Parathyroid adenoma (tissue), 2 donors: ENCODE measurements at regions not wholly inside any gene's neighbourhood (a gene's known extent, or its start where the extent isn't known, plus 50 kb on each side); places are given as distances from the start of the nearest gene placed in this dataset.
"Not testable (repeated sequence)": the region's sequence is repeated elsewhere in the genome, so short reads cannot be mapped to it uniquely, and the experiment has no call there.

Experiments
- H2AFZ ChIP-seq: fragments of 300-600 bp; sonication (generic); one replicate; pipeline ENCODE4 v1.7.0; 2017; ENCODE audit warnings: antibody characterized with exemption, mild to moderate bottlenecking
- H3K27ac ChIP-seq: fragments of 300-600 bp; sonication (generic); one replicate; pipeline ENCODE4 v1.7.0; 2017
- H3K27me3 ChIP-seq: fragments of 300-600 bp; sonication (generic); one replicate; pipeline ENCODE4 v1.7.0; 2017; ENCODE audit warnings: low read length; ENCODE audit not compliant: control insufficient read depth, insufficient read depth
- H3K36me3 ChIP-seq: fragments of 300-600 bp; sonication (generic); one replicate; pipeline ENCODE4 v1.7.0; 2017; ENCODE audit warnings: low read length; ENCODE audit not compliant: control insufficient read depth, insufficient read depth
- H3K4me1 ChIP-seq: fragments of 300-600 bp; sonication (generic); one replicate; pipeline ENCODE4 v1.7.0; 2017; ENCODE audit warnings: control low read depth
- H3K4me2 ChIP-seq: fragments of 300-600 bp; sonication (generic); one replicate; pipeline ENCODE4 v1.7.0; 2017; ENCODE audit warnings: low read length
- H3K4me3 ChIP-seq: fragments of 300-600 bp; sonication (generic); one replicate; pipeline ENCODE4 v1.7.0; 2017; ENCODE audit warnings: low read depth, low read length
- H3K79me2 ChIP-seq: fragments of 300-600 bp; sonication (generic); one replicate; pipeline ENCODE4 v1.7.0; 2017; ENCODE audit warnings: control low read depth
- H3K9ac ChIP-seq: fragments of 300-600 bp; sonication (generic); one replicate; pipeline ENCODE4 v1.7.0; 2017; ENCODE audit warnings: mild to moderate bottlenecking
- H3K9me3 ChIP-seq: fragments of 300-600 bp; sonication (generic); one replicate; pipeline ENCODE4 v1.7.0; 2017; ENCODE audit warnings: low read length; ENCODE audit not compliant: control insufficient read depth
- CTCF ChIP-seq: fragments of 300-600 bp; sonication (generic); IDR thresholded peaks from one replicate; pipeline ENCODE4 v1.7.0; 2017; ENCODE audit warnings: antibody characterized with exemption, mild to moderate bottlenecking
- donor health status: primary hyperparathyroidism.

- H3K4me1 ChIP-seq, H2AFZ ChIP-seq, H3K27me3 ChIP-seq, H3K9ac ChIP-seq, H3K79me2 ChIP-seq, H3K9me3 ChIP-seq, H3K4me2 ChIP-seq, H3K4me3 ChIP-seq, H3K36me3 ChIP-seq, H3K27ac ChIP-seq: not testable (repeated sequence)
Measured at GRCh38 chr18:976393-977128, 71.9 kb downstream of the ADCYAP1 start.

GRCh38 chr18:977327-977726 is 72.7 kb downstream of the ADCYAP1 start:
- not testable (repeated sequence) for H3K4me3 ChIP-seq, H3K4me2 ChIP-seq, H3K36me3 ChIP-seq, H3K4me1 ChIP-seq, H3K9me3 ChIP-seq, H3K9ac ChIP-seq, H3K27ac ChIP-seq, H2AFZ ChIP-seq, H3K27me3 ChIP-seq, H3K79me2 ChIP-seq

GRCh38 chr18:977732-978131 is 73.1 kb downstream of the ADCYAP1 start:
- not testable (repeated sequence) for H3K4me1 ChIP-seq, H3K79me2 ChIP-seq, H3K27ac ChIP-seq, H2AFZ ChIP-seq, H3K27me3 ChIP-seq, H3K4me2 ChIP-seq, H3K9ac ChIP-seq, H3K36me3 ChIP-seq, H3K4me3 ChIP-seq, H3K9me3 ChIP-seq

GRCh38 chr18:980586-980985 is 75.9 kb downstream of the ADCYAP1 start:
- no peaks in the 10 kb centered on the region for H3K36me3 ChIP-seq
- no peak for TF ChIP-seq CTCF
- no peak overlapping the region for H2AFZ ChIP-seq
- H3K27me3 ChIP-seq = no peaks in the 10 kb centered on the region
- no peak overlapping the region for H3K27ac ChIP-seq
- no peak overlapping the region for H3K4me3 ChIP-seq
- H3K4me2 ChIP-seq = no peak overlapping the region
- H3K4me1 ChIP-seq = peaks cover 4% of the 10 kb centered on the region
- H3K9me3 ChIP-seq = no peaks in the 10 kb centered on the region
- no peaks in the 10 kb centered on the region for H3K79me2 ChIP-seq
- no peak overlapping the region for H3K9ac ChIP-seq

- no peak overlapping the region for H3K9ac ChIP-seq
- H3K4me2 ChIP-seq = no peak overlapping the region
- H3K4me3 ChIP-seq = no peak overlapping the region
- H3K27ac ChIP-seq = no peak overlapping the region
- no peaks in the 10 kb centered on the region for H3K79me2 ChIP-seq
- H3K36me3 ChIP-seq = no peaks in the 10 kb centered on the region
- no peaks in the 10 kb centered on the region for H3K27me3 ChIP-seq
- no peak overlapping the region for H2AFZ ChIP-seq
- H3K4me1 ChIP-seq = peaks cover 4% of the 10 kb centered on the region
- H3K9me3 ChIP-seq = no peaks in the 10 kb centered on the region
- no peak for TF ChIP-seq CTCF
Measured at GRCh38 chr18:984004-984403, 79.3 kb downstream of the ADCYAP1 start.

GRCh38 chr18:985212-985661 is 80.6 kb downstream of the ADCYAP1 start:
- no peak overlapping the region for H3K27ac ChIP-seq

More at GRCh38 chr18:985212-985661, 80.6 kb downstream of the ADCYAP1 start:
- H3K9ac ChIP-seq = no peak overlapping the region
- no peaks in the 10 kb centered on the region for H3K79me2 ChIP-seq
- no peak overlapping the region for H2AFZ ChIP-seq
- H3K4me2 ChIP-seq = no peak overlapping the region
- no peaks in the 10 kb centered on the region for H3K36me3 ChIP-seq
- H3K27me3 ChIP-seq = no peaks in the 10 kb centered on the region
- TF ChIP-seq CTCF = no peak
- no peak overlapping the region for H3K4me3 ChIP-seq
- peaks cover 4% of the 10 kb centered on the region for H3K4me1 ChIP-seq
- no peaks in the 10 kb centered on the region for H3K9me3 ChIP-seq
